GM12878 (cell line): ENCODE measurements at regions not wholly inside any gene's neighbourhood (a gene's known extent, or its start where the extent isn't known, plus 50 kb on each side); places are given as distances from the start of the nearest gene placed in this dataset.

ENCODE experiments used
- ATAC-seq: fragments of 200-7000 bp; cut with Tn5 transposase; 3 replicates; pipeline ENCODE4 v1.9.1; 2020; ENCODE audit warnings: mild to moderate bottlenecking, moderate library complexity
- BruUV-seq: library from RNA; stranded (reverse); fragments of 400-500 nt; replicated peaks from 2 replicates; lab custom pipeline; 2021; lab: Mats Ljungman, UMichigan
- CTCF ChIA-PET: fragments of 300-600 bp; sonication (Branson Sonifier 250); formaldehyde crosslinking; extraction: SDS; loops from one replicate; lab custom pipeline; 2021; ENCODE audit warnings: inconsistent platforms; lab: Yijun Ruan, JAX
- POLR2A ChIA-PET: fragments of 350-600 bp; formaldehyde crosslinking; extraction: SDS; loops from one replicate; lab custom pipeline; 2021; ENCODE audit warnings: inconsistent platforms; lab: Charles Lee
- RAD21 ChIA-PET: fragments of 300-600 bp; sonication (Branson Sonifier 250); formaldehyde crosslinking; loops from one replicate; lab custom pipeline; 2023; ENCODE audit warnings: antibody characterized with exemption; ENCODE audit not compliant: unreplicated experiment; lab: Charles Lee
- SMC1A ChIA-PET: fragments of 300-600 bp; sonication (Branson Sonifier 250); formaldehyde crosslinking; loops from one replicate; lab custom pipeline; 2023; ENCODE audit not compliant: unreplicated experiment, uncharacterized antibody; lab: Charles Lee
- DNase-seq: peaks from one replicate; pipeline ENCODE4 v3.0.0-alpha.2; 2011; ENCODE audit warnings: low read depth, low spot score
- FAIRE-seq: peaks from 3 replicates; lab custom pipeline; 2011; peaks lifted over from hg19 to GRCh38; lab: Jason Lieb, UNC
- H2AFZ ChIP-seq: 2 replicates; pipeline ENCODE4 v1.6.0; 2011; ENCODE audit warnings: low read depth, low read length, control low read depth; ENCODE audit not compliant: control insufficient read depth
- H3K27ac ChIP-seq: 2 replicates; pipeline ENCODE4 v1.5.1; 2011; ENCODE audit warnings: control low read depth; ENCODE audit not compliant: control insufficient read depth, insufficient read depth
- H3K27me3 ChIP-seq, 2 experiments: replicated peaks in 1 of 2; 2 replicates each; pipeline versions ENCODE4 v1.6.0 to v1.6.1; 2011; ENCODE audit warnings: low read length in 1 of 2; ENCODE audit not compliant: control insufficient read depth in 2 of 2, insufficient read depth in 2 of 2
- H3K36me3 ChIP-seq, 2 experiments: 2 replicates each; pipeline ENCODE4 v1.5.1; 2011; ENCODE audit warnings: low read length in 1 of 2; ENCODE audit not compliant: control insufficient read depth in 2 of 2, insufficient read depth in 2 of 2
- H3K4me1 ChIP-seq: 2 replicates; pipeline ENCODE4 v1.6.1; 2011; ENCODE audit warnings: mild to moderate bottlenecking, low read length, moderate library complexity, mixed read lengths; ENCODE audit not compliant: control insufficient read depth, insufficient read depth
- H3K4me2 ChIP-seq: 2 replicates; pipeline ENCODE4 v1.6.0; 2011; ENCODE audit warnings: control low read depth; ENCODE audit not compliant: control insufficient read depth, insufficient read depth
- H3K4me3 ChIP-seq: fragments of 200-600 bp; sonication (generic); 2 replicates; pipeline ENCODE4 v1.5.1; 2016
- H3K79me2 ChIP-seq: 2 replicates; pipeline ENCODE4 v1.6.0; 2011; ENCODE audit warnings: low read length; ENCODE audit not compliant: control insufficient read depth, insufficient read depth
- H3K9ac ChIP-seq: 2 replicates; pipeline ENCODE4 v1.8.0; 2011; ENCODE audit warnings: low read length, control low read depth, mixed read lengths; ENCODE audit not compliant: control insufficient read depth, insufficient read depth
- H3K9me3 ChIP-seq: replicated peaks from 3 replicates; pipeline ENCODE4 v1.5.1; 2011; ENCODE audit warnings: mild to moderate bottlenecking, low read length; ENCODE audit not compliant: control insufficient read depth, insufficient read depth
- H4K20me1 ChIP-seq: 2 replicates; pipeline ENCODE4 v1.6.0; 2011; ENCODE audit not compliant: control insufficient read depth, insufficient read depth
- CHD1 ChIP-seq: IDR thresholded peaks from 2 replicates; pipeline ENCODE4 v1.6.1; 2012; ENCODE audit warnings: low read depth, low read length, improper control_type of control experiment
- EGR1 ChIP-seq, 2 experiments: IDR thresholded peaks; 1 replicate in 1 of 2; 2 replicates in 1 of 2; pipeline ENCODE4 v1.6.1; 2011 to 2012; ENCODE audit warnings: low read depth in 2 of 2, low read length in 2 of 2, borderline replicate concordance in 1 of 2, mild to moderate bottlenecking in 1 of 2, moderate library complexity in 1 of 2
- GATAD2B ChIP-seq: fragments of 450-650 bp; conservative IDR thresholded peaks from 2 replicates; pipeline ENCODE4 v1.6.1; 2017; ENCODE audit warnings: low read depth, mild to moderate bottlenecking, moderate library complexity
- HDGF ChIP-seq: fragments of 450-650 bp; IDR thresholded peaks from 2 replicates; pipeline ENCODE4 v1.6.1; 2016; ENCODE audit warnings: antibody characterized with exemption
- RELA ChIP-seq: fragments of 450-650 bp; IDR thresholded peaks from 2 replicates; pipeline ENCODE4 v1.8.0; 2014; ENCODE audit warnings: borderline replicate concordance; ENCODE audit not compliant: partially characterized antibody
- SREBF2 ChIP-seq: IDR thresholded peaks from 2 replicates; pipeline ENCODE4 v1.6.1; 2012; ENCODE audit warnings: mild to moderate bottlenecking, low read length
- YY1 ChIP-seq: IDR thresholded peaks from 2 replicates; pipeline ENCODE4 v1.6.1; 2011; ENCODE audit warnings: low read depth, mild to moderate bottlenecking, low read length
- ZSCAN29 ChIP-seq: fragments of 450-650 bp; IDR thresholded peaks from 2 replicates; pipeline ENCODE4 v1.6.1; 2017; ENCODE audit warnings: mild to moderate bottlenecking, moderate library complexity
- WGBS: methylation state at CpG from one replicate; pipeline ENCODE4 v1.1.6; 2016; ENCODE audit warnings: low lambda C conversion rate; ENCODE audit not compliant: insufficient replicate concordance, insufficient coverage; ENCODE audit errors: missing lambda C conversion rate; 5-methylcytosine and 5-hydroxymethylcytosine counted together
- in situ Hi-C: fragments of 300-500 bp; cut with MboI; formaldehyde crosslinking; loops from 9 replicates; pipeline ENCODE4 v1.14.3; 2018; ENCODE audit warnings: mixed read lengths
- intact Hi-C: fragments of 100-400 bp; cut with micrococcal nuclease; formaldehyde crosslinking; loops from one replicate; pipeline ENCODE4 v1.14.2; 2022; ENCODE audit not compliant: unreplicated experiment
- TF ChIP-seq, protein P1 (sequence below): fragments of 450-650 bp; conservative IDR thresholded peaks from 2 replicates; pipeline ENCODE4 v1.6.1; 2017; ENCODE audit warnings: mild to moderate bottlenecking, moderate library complexity

DNA sequence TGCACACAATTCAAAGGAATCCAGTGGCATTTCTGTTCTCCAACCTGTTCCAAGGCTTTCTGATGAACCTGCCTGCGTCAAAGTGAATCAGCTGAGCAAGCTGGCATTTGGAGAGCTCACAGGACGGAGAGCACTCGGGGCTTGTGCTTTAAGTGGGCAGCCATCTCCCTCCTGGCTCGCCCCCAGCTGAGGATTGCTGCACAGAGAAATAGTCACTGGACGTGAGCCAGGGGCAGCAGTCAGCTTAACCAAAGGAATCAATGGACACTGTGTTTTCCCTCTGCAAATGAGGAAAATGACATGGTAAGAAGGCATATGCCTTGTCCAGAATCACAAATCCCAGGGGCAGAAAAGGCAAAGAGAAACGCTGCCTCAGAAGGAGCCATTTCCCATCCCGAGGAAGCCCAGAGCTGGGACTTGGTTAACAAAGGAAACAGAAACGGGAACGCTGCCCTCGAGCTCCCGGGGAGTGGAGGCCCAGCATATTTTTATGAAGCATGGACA lies 299.4 kb downstream of the ZSWIM6 start:
- no peaks in the 10 kb centered on the region for H3K79me2 ChIP-seq
- intact Hi-C loops: no loop called here
- H3K9me3 ChIP-seq: no peaks in the 10 kb centered on the region
- no peak overlapping the region for H3K9ac ChIP-seq
- WGBS: 51% methylated on average over 11 of the region's 11 CpGs
- POLR2A ChIA-PET: no interaction called here
- TF ChIP-seq, protein P1, sequence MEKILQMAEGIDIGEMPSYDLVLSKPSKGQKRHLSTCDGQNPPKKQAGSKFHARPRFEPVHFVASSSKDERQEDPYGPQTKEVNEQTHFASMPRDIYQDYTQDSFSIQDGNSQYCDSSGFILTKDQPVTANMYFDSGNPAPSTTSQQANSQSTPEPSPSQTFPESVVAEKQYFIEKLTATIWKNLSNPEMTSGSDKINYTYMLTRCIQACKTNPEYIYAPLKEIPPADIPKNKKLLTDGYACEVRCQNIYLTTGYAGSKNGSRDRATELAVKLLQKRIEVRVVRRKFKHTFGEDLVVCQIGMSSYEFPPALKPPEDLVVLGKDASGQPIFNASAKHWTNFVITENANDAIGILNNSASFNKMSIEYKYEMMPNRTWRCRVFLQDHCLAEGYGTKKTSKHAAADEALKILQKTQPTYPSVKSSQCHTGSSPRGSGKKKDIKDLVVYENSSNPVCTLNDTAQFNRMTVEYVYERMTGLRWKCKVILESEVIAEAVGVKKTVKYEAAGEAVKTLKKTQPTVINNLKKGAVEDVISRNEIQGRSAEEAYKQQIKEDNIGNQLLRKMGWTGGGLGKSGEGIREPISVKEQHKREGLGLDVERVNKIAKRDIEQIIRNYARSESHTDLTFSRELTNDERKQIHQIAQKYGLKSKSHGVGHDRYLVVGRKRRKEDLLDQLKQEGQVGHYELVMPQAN: no peak
- TF ChIP-seq ZSCAN29 (no peak), HDGF (no peak), EGR1 (IDR thresholded peaks at IDR 0.05; ENCODE audit: borderline replicate concordance in 1 of 2, low read depth in 2 of 2, low read length in 2 of 2) (no peak), RELA (no peak), YY1 (no peak)
- TF ChIP-seq, all 136 proteins: peak for 0
- H3K27ac ChIP-seq: no peak overlapping the region
- no peak overlapping the region for H2AFZ ChIP-seq
- H3K4me2 ChIP-seq: no peak overlapping the region
- no peak for FAIRE-seq
- peaks cover 4 to 6% of the 10 kb centered on the region in 2 experiments for H3K27me3 ChIP-seq
- ATAC-seq: no peak
- RAD21 ChIA-PET: no interaction called here
- BruUV-seq: no TSS peak
- CTCF ChIA-PET: no interaction called here
- H3K36me3 ChIP-seq: no peaks in the 10 kb centered on the region
- H4K20me1 ChIP-seq: no peaks in the 10 kb centered on the region; the same call in 1 of the 2 replicates
- in situ Hi-C loops: no loop called here
- DNase-seq: no peak
- no peak overlapping the region for H3K4me3 ChIP-seq
- SMC1A ChIA-PET: no interaction called here
- no peaks in the 10 kb centered on the region for H3K4me1 ChIP-seq

DNA sequence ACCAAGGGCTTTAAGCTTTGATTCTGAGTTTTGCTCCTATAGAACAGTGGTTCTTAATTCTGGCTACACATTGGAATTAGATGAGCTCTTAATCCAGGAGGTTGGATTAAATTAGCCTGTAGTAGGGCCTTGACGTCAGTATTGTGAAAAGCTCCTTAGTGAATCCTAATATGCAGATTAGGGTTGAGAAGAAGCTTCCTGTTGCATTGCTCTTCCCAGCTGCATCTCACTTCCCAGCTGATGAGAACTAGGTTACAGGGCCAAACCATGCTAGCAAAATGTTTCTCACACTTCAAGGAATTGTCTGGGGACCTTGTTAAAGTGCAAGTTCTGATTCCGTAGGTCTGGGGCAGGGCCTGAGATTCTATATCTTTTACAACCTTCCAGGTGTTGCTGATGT lies 300.0 kb downstream of the ZSWIM6 start:
- Histone ChIP-seq H3K36me3 (no peaks in the 10 kb centered on the region), H3K9ac (no peak overlapping the region), H2AFZ (no peak overlapping the region), H3K27ac (no peak overlapping the region), H3K9me3 (no peaks in the 10 kb centered on the region), H3K4me2 (no peak overlapping the region), H3K4me3 (no peak overlapping the region), H3K27me3 (no peaks in the 10 kb centered on the region; a peak in 1 of 4 replicates), H4K20me1 (no peaks in the 10 kb centered on the region; the same call in 1 of the 2 replicates), H3K4me1 (no peaks in the 10 kb centered on the region), H3K79me2 (no peaks in the 10 kb centered on the region)
- no peak for DNase-seq
- no peak for FAIRE-seq
- intact Hi-C loops: no loop called here
- BruUV-seq: no TSS peak
- SMC1A ChIA-PET: no interaction called here
- POLR2A ChIA-PET: no interaction called here
- CTCF ChIA-PET: no interaction called here
- ATAC-seq: no peak
- TF ChIP-seq SREBF2: no peak
- no peak for TF ChIP-seq CHD1
- TF ChIP-seq GATAD2B: no peak
- 69% methylated on average over 2 of the region's 2 CpGs for WGBS
- in situ Hi-C loops: no loop called here
- RAD21 ChIA-PET: no interaction called here
